Tibial nerve (tissue), 4 donors: ENCODE measurements at regions not wholly inside any gene's neighbourhood (a gene's known extent, or its start where the extent isn't known, plus 50 kb on each side); places are given as distances from the start of the nearest gene placed in this dataset.

ENCODE experiments used
- CTCF ChIP-seq, 5 experiments: fragments of 200-600 bp in 3 of 5; fragments of 450-650 bp in 2 of 5; sonication (generic) in 3 of 5; IDR thresholded peaks; one replicate each; pipeline ENCODE4 v1.5.1; 2016 to 2019; ENCODE audit warnings: antibody characterized with exemption in 5 of 5, mild to moderate bottlenecking in 3 of 5, moderate library complexity in 2 of 5
- EP300 ChIP-seq, 2 donors: sonication (generic); formaldehyde crosslinking; IDR thresholded peaks; one replicate each; pipeline ENCODE4 v1.6.1; 2017; ENCODE audit warnings: antibody characterized with exemption in 2 of 2, mild to moderate bottlenecking in 1 of 2
- POLR2A ChIP-seq, 2 donors: fragments of 450-650 bp; IDR thresholded peaks; one replicate each; pipeline ENCODE4 v1.6.1; 2017; ENCODE audit warnings: antibody characterized with exemption in 2 of 2, mild to moderate bottlenecking in 2 of 2, moderate library complexity in 2 of 2

DNA sequence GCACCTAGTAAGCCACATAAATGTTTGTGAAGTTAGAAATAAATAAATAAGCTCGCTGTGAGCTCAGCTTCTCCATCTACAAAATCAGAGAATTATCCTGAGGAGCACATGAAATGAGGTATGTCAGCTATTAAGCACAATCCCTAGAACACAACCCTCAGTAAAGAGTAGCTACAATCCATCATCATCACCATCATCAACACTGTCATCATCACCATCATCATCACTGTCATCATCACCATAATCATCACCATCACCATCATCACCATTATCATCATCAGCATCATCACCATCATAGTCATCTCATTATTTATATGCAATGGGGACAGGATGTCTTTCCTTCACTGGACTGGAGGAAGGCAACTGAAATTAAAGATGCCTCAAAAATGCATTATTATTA is 189.6 kb downstream of the NPHP4 start:
- TF ChIP-seq EP300 (IDR thresholded peaks at IDR 0.05) (no peak), CTCF (IDR thresholded peaks at IDR 0.05) (no peak), POLR2A (IDR thresholded peaks at IDR 0.05) (no peak)
